ENCODE measurements at regions not wholly inside any gene's neighbourhood (a gene's known extent, or its start where the extent isn't known, plus 50 kb on each side); places are given as distances from the start of the nearest gene placed in this dataset.

GRCh38 chr4:65839164-65839931 lies 169.1 kb upstream of the EPHA5 start:
- 63 to 82% methylated on average over 2 of the region's 2 CpGs for WGBS, 2 donors
- no peak for DNase-seq
- ATAC-seq (ENCODE audit: insufficient read depth, low FRiP score), result no peak
- H3K4me3 ChIP-seq, result no peak overlapping the region
- no peak overlapping the region for H3K27ac ChIP-seq (ENCODE audit: low read depth in 1 of 2, low read length in 1 of 2)
- H3K9ac ChIP-seq (ENCODE audit: insufficient read depth in 1 of 2, low read length in 2 of 2), result no peak overlapping the region
- H3K9me3 ChIP-seq (ENCODE audit: control insufficient read depth in 4 of 4, insufficient read depth in 3 of 4, low read length in 3 of 4), result no peaks in the 10 kb centered on the region
- H3K4me1 ChIP-seq (ENCODE audit: control insufficient read depth in 5 of 5, insufficient read depth in 5 of 5, low read length in 5 of 5), result no peaks in the 10 kb centered on the region
- H3K36me3 ChIP-seq (ENCODE audit: control insufficient read depth in 4 of 4, insufficient read depth in 4 of 4, low read length in 4 of 4), result no peaks in the 10 kb centered on the region
- TF ChIP-seq, protein P1, sequence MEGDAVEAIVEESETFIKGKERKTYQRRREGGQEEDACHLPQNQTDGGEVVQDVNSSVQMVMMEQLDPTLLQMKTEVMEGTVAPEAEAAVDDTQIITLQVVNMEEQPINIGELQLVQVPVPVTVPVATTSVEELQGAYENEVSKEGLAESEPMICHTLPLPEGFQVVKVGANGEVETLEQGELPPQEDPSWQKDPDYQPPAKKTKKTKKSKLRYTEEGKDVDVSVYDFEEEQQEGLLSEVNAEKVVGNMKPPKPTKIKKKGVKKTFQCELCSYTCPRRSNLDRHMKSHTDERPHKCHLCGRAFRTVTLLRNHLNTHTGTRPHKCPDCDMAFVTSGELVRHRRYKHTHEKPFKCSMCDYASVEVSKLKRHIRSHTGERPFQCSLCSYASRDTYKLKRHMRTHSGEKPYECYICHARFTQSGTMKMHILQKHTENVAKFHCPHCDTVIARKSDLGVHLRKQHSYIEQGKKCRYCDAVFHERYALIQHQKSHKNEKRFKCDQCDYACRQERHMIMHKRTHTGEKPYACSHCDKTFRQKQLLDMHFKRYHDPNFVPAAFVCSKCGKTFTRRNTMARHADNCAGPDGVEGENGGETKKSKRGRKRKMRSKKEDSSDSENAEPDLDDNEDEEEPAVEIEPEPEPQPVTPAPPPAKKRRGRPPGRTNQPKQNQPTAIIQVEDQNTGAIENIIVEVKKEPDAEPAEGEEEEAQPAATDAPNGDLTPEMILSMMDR (IDR thresholded peaks at IDR 0.05; ENCODE audit: control extremely low read depth, extremely low read depth), result no peak
- H3K27me3 ChIP-seq (ENCODE audit: control insufficient read depth in 3 of 3, insufficient read depth in 3 of 3, low read length in 2 of 3), result no peaks in the 10 kb centered on the region

GRCh38 chr4:65834707-65835106 lies 164.4 kb upstream of the EPHA5 start:
- Histone ChIP-seq H3K27me3 (ENCODE audit: control insufficient read depth in 3 of 3, insufficient read depth in 3 of 3, low read length in 2 of 3) (no peaks in the 10 kb centered on the region), H3K9ac (ENCODE audit: insufficient read depth in 1 of 2, low read length in 2 of 2) (no peak overlapping the region), H3K4me3 (no peak overlapping the region), H3K4me1 (ENCODE audit: control insufficient read depth in 5 of 5, insufficient read depth in 5 of 5, low read length in 5 of 5) (no peaks in the 10 kb centered on the region), H3K27ac (ENCODE audit: low read depth in 1 of 2, low read length in 1 of 2) (no peak overlapping the region), H3K9me3 (ENCODE audit: control insufficient read depth in 4 of 4, insufficient read depth in 3 of 4, low read length in 3 of 4) (no peaks in the 10 kb centered on the region), H3K36me3 (ENCODE audit: control insufficient read depth in 4 of 4, insufficient read depth in 4 of 4, low read length in 4 of 4) (no peaks in the 10 kb centered on the region)
- TF ChIP-seq, protein P1 (IDR thresholded peaks at IDR 0.05; ENCODE audit: control extremely low read depth, extremely low read depth), result no peak
- DNase-seq, result no peak
- ATAC-seq (ENCODE audit: insufficient read depth, low FRiP score), result no peak

DNA sequence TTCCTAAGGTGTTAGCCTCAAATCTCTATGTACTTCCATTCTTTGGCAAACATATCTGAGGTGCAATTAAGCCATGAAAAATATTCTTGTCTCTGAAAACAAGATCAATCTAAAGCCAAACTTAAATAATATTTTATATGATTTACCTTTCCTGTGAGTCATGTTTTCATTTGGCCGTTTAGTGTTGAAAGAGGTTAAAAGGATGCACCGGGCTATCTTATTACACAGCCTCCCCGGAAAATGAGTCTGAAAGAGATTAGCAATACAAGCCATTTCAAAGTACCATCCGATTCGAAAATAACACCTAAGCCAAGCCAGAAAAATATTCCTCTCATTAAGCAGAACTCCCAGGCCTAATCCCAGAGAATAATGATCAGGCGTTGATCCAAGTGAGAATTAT lies 161.5 kb upstream of the EPHA5 start:
- DNase-seq (no peak), ATAC-seq (ENCODE audit: insufficient read depth, low FRiP score) (no peak)
- Histone ChIP-seq H3K9me3 (ENCODE audit: control insufficient read depth in 4 of 4, insufficient read depth in 3 of 4, low read length in 3 of 4) (no peaks in the 10 kb centered on the region), H3K36me3 (ENCODE audit: control insufficient read depth in 4 of 4, insufficient read depth in 4 of 4, low read length in 4 of 4) (no peaks in the 10 kb centered on the region), H3K4me3 (no peak overlapping the region), H3K4me1 (ENCODE audit: control insufficient read depth in 5 of 5, insufficient read depth in 5 of 5, low read length in 5 of 5) (no peaks in the 10 kb centered on the region), H3K27me3 (ENCODE audit: control insufficient read depth in 3 of 3, insufficient read depth in 3 of 3, low read length in 2 of 3) (no peaks in the 10 kb centered on the region), H3K9ac (ENCODE audit: insufficient read depth in 1 of 2, low read length in 2 of 2) (no peak overlapping the region), H3K27ac (ENCODE audit: low read depth in 1 of 2, low read length in 1 of 2) (no peak overlapping the region)
- TF ChIP-seq, protein P1 (IDR thresholded peaks at IDR 0.05; ENCODE audit: control extremely low read depth, extremely low read depth), result no peak
- 64% methylated on average over 6 of the region's 6 CpGs for WGBS, 2 donors

Measured in lung (tissue), 11 donors.